ENCODE measurements at regions not wholly inside any gene's neighbourhood (a gene's known extent, or its start where the extent isn't known, plus 50 kb on each side); places are given as distances from the start of the nearest gene placed in this dataset.
"Not testable (repeated sequence)": the region's sequence is repeated elsewhere in the genome, so short reads cannot be mapped to it uniquely, and the experiment has no call there.

DNA sequence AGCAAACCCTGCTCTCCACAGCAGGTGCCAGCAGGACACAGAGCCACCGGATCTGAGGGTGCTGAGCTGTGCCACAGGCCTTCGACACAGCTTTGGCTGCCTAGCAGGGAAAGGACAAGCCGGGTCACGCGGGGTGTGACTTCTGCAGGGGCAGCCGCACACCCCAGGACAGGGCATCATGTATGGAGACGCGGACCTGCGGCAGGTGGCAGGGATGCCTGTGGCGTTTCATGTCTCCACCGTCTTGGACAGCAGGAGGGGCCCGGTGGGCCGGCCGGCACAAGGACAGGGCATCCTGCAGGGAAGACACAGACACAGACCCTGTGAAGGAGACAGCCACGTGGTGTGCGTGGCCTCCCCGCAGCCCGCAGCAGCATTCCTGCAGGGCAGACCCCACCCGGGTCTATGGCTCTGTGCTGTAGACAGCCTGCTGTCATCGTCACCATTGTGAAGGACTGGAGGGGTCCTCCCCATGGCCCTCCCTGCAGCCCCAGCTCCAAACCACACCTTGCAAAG lies 109.2 kb downstream of the PDGFA start:
- DNase-seq: no peak

DNA sequence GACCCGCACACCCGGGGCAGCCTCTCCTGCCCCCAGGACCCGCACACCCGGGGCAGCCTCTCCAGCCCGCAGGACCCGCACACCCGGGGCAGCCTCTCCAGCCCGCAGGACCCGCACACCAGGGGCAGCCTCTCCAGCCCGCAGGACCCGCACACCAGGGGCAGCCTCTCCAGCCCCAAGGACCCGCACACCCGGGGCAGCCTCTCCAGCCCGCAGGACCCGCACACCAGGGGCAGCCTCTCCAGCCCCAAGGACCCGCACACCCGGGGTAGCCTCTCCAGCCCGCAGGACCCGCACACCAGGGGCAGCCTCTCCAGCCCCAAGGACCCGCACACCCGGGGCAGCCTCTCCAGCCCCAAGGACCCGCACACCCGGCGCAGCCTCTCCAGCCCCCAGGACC lies 108.5 kb downstream of the PDGFA start:
- not testable (repeated sequence) for DNase-seq

DNA sequence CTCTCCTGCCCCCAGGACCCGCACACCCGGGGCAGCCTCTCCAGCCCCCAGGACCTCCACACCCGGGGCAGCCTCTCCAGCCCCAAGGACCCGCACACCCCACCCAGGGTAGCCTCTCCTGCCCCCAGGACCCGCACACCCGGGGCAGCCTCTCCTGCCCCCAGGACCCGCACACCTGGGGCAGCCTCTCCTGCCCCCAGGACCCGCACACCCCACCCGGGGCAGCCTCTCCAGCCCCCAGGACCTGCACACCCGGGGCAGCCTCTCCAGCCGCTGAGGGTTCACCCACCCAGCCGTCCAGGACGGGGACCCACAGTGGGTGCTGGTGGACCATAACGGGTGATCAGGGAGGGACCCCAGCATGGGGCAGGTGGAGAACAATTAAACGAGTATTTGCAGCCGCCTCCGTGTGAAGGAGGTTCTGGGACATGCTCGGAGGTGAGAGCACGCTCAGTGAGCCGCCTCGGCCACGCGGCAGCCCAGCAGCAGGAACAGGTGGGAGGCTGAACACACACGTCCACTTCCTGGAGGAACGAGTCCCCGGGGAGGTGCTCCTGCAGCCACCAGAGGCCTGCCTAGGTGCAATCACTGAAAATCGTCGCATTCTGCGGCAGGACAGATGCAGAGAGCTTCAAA lies 107.9 kb downstream of the PDGFA start:
- DNase-seq: no peak

DNA sequence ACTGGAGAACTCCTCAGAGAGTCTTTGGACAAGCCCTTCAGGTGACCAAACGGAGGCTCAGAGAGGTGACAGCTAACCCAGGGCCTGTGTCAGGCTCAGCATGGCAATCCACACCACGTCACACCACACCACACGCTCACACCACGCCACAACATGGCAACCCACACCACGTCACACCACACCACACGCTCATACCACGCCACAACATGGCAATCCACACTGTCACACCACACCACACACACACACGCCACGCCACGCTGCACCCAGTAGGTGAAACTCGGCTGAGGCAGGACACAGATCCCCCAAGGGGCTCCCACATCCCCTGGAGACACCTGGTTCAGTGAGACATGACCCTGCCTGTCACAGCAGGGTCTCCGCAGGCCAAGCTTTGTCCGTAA lies 107.3 kb downstream of the PDGFA start:
- DNase-seq: no peak

DNA sequence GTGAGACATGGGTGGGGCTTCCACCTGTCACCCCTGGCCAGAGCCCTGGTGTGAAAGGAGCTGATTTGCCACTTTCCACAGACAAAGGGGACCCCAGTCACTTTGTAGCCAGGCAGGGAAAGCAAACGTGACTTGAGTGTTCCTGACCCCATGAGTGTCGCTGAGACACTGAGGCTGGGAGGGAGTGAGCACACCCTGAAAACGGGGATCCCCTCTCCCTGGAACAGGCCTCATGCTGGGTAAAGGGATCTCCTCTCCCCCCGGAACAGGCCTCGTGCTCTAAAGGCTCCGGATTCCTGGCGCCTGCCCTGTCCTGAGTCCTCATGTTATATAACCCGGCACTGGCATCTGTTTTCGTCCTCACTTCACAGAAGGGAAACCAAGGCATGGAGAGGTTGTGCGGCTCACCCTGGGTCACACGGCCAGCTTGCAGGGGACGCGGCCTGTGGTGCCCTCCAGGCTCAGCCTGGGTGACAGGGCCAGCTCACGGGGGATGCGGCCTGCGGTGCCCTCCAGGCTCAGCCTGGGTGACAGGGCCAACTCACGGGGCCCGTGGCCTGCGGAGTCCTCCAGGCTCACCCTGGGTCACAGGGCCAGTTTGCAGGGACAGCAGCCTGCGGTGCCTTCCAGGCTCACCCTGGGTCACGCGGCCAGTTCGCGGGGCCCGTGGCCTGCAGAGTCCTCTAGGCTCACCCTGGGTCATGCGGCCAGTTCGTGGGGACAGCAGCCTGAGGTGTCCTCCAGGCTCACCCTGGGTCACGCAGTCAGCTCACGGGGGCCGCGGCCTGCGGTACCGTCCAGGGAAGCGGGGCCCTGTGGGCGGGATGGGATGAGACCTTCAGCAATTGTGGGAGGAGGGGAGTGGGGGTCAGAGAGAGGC lies 104.7 kb downstream of the PDGFA start:
- no peak for DNase-seq

DNA sequence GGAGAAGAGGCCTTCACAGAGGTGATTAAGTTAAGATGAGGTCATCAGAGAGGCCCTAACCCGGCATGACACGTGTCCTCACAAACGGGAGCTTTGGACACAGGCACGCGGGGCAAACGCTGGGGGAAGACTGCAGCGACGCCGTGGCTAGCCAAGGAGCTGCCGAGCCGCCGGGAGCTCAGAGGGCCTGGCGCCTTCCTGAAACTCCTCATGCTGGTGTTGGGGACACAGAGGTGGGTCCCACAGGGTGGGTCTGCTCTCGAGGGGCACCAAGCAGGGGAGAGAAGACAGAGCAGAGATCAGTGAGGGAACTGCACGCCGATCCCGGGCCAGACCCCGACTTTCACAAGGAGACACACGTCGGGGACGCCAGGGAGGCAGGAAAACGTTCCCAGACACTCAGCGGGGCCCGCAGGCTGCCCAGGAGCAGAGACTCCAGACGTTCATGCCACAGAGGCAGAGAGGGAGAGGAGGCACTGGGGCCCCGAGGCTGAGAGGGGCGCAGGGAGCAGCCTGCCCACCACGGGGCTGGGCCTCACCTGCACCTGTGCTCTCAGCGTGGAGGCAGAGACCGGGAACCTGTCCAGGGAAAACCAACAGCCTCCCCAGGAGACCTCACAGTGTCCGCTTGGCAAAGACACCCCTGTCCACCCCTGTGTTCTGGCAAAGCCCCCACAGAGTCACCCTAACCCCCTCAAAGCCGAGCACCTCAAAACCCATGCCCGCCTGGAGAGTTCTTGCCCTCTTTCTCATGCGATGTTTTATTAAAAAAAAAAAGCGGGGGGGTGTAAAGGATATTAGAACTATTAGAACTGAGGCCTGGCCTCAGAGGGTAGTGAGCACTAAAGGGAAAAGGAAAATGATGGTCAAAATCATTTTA lies 103.8 kb downstream of the PDGFA start:
- DNase-seq: no peak

DNA sequence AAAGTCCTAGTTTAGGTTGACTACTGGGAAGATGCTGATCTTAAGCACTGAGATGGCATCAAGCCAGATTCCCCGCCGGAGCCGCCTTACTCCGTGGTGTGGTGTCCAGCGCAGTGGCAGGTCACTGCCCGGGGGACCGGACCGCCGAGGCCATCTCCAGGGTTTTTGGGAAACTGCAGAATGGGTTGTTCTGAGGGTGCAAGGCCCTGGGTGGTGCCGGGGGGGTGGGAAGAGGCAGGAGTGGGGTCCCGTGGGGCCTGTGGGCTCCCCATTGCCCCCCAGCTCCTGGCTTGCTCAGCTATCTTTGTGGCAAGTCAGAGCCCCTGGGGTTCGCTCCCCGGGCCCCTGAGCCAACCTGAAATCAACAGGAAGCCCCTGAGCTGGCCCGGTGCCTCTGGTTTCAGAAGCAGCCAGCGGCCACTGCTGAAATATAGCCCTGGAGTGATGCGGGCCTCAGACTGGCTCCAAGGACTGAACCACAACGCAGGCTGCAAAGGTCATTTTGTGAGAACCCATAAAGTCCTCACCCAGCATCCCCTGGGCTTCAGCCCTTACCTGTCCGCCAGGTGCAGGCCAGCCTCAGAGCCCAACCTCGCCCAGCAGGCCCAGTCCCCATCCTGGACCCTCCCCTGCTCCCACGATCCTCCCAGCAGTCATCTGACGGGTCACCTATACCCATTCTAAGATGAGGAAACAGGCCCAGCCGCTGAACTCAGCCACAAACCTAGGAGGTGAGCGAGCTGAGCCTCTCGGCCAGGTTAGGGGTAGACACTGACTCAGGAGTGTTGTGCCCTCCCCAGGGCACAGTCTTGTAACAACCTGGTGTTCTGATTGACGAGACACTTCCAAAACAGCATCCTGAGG lies 102.7 kb downstream of the PDGFA start:
- no peak for DNase-seq

DNA sequence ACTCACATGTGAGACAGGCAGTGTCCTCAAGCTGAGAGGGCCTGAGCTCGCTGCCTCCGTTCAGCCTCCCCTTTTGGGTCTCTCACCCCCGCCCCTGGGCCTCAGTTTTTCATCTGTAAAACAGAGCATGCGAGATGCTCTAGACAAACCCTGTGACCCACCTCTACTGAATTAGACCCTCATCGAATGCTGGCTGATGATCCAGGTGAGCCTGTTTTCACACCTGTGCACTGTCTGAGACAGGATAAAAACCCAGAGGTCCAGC lies 102.1 kb downstream of the PDGFA start:
- DNase-seq: no peak

DNA sequence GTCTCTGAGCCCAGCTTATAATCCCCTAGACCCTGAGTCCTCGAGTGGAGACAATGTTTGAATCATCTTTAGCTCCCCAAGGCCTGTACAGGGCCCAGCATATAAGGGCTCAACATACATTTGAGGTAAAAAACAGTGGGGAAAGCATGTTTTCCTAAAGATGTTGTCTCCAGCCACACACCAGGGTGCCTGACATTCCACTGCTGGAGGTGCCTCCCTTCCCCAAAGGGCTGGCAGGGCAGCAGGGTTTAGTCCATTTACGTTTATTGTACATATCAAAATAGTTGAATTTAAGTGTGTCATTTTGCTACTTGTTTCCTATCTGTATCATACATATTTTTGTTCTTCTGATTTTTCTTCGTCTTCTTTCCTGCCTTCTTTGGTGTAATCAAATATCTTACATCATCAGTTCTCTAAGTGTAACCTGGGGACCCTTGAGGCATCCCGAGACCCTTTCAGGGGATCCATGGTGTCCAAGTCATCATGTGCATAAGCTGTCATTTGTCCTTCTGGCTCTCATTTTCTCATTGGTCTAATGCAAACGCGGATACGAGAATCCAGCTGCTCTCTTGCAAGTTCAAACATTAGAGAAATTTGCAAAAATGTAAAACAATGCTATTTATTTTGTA lies 101.6 kb downstream of the PDGFA start:
- DNase-seq: no peak

DNA sequence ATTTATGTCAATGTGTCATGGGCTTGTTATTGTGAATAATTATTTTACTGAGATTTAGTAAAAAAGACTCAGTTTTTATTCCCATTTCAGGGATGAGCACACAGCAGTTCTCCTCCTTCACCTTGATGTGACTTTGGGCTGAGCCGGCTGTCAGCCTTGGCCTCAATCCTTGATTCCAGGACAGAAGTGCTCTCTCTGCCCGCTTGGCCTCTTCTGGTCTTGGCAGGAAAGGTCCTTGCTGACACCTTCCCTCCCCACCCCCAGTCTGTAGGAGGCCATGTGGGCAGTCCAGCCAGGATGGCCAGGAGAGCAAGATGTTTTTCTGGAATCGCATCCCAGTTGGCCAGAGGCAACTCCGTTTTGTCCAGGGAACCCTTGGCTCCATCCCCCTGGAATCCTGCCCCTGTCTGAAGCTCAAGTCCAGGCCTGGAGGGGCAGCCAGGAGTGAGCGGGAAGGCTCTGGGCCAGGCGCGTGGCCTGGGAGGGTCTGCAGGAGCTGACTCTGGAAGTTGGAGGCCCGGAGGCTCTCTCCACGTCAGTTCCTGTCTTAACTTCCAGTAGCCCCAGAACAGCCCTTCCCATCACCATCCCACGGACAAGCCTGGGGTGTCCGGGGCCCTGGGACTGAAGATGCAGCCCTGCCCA lies 100.9 kb downstream of the PDGFA start:
- DNase-seq: no peak

DNA sequence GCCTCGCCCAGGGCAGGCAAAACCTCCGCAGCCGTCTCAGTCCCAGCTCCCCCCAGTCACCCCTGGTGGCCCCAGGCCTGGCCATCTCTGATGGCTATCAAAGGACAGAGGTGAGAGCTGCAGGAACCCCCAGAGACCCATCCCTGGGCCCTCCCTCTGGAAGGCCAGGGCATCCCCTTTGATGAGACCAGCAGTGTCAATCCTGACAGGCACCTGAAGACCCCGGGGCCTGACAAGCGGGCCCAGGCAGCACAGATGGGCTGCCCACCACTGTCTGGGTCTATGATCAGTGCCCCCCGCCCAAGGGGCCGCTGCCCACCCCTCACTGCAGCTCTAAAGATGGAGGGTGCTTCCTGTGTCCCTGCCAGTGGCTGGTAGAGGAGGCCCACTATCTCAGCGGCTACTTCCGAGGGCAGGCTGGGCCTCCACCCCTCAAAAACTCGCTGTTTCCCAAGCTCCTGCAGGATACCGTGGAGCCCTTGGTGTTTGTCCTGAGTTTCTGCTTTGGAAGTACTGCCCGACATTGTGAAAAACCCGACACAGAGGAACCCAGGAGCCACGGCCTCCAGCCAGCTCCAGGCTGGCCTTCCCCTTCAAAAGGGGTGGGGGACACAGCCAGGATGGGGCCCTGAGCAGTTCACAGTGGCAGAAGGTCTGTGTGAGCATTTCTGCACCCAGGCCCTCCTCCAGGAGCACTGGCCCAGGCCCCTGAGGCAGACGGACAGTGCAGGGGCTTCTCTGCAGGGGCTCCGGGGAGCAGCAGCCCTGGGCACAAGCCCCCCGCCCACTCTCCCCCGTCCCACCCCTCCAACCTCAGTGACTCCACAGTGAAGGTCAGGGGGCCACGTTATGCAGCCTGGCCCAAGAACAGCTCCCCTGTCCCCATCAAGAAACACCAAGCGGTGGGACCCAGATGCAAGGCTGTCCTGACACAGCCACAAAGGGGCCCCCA lies 99.2 kb downstream of the PDGFA start:
- no peak for DNase-seq

DNA sequence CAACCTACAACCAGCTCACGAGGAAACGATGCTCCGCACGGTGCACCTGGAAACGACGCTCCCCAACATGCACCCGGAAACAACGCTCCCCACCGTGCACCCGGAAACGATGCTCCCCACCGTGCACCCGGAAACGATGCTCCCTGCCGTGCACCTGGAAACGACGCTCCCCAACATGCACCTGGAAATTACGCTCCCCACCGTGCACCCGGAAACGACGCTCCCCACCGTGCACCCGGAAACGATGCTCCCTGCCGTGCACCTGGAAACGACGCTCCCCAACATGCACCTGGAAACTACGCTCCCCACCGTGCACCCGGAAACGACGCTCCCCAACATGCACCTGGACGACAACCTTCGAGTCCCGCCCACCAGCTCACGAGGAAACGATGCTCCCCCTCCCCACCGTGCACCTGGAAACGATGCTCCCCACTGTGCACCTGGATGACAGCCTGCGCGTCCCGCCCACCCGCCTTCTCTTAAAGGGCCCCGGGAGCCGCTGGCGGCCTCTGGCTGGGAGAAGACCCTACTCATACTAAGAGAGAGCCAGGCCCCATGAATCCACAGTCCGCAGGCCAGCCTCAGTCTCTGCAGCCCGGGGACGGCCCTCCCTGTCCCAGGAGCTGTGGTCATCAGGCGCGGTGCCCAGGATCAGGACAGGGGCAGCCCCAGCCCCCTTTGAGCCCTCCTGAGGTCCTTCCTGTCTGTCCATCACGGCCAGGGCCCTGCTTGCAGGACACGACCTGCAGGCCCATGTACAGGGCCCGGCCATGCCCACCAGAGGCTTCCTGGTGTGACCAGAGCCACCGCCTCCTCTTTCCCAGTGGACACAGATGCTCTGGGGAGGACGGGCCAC lies 98.3 kb downstream of the PDGFA start:
- no peak for DNase-seq

DNA sequence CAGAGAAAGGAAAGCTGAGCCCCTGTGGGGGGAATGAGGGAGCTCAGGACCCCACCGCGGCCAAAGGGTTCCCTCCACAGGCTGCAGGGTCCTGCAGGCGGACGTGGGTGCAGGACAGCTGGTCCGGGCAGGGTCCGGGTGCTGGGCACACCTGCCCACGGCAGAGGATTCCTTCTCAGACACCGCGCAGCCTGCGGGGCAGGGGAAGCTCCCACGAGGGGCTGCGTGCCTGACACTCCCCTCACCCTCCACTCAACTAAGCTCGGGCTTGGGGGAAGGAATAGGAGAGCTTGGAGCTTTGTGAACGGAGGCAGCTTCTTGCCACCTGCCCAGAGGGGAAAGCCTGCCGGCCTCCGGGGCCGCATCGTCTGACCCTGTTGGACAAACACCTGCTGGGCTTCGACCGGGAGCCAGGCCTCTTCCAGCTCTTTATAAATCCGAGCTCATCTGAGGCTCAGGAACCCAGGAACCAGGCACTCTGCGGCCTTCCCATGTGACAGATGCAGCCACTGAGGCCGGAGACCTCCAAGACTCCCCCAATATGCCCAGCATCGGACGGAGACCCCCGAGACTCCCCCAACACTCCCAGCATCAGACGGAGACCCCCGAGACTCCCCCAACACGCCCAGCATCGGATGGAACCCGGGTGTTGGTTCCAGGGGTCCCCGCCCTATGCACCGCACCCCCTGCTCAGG lies 97.3 kb downstream of the PDGFA start:
- DNase-seq: no peak

DNA sequence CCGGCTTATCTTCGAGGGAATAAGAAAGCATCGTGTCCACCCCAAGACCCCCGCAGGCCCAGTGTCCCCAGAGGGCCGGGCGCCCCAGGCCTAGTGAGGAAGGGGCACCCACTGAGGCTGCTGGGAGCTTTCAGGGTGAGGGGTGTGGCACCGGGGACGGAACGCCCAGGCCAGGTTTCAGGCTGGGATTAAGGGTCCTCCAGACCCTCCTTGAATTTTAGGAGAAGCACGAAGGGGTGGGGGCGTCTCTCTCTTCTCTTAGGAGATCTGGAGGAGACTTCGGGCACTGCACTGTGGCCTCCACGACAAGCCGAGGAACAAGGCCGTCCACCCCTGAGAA lies 96.8 kb downstream of the PDGFA start:
- no peak for DNase-seq

DNA sequence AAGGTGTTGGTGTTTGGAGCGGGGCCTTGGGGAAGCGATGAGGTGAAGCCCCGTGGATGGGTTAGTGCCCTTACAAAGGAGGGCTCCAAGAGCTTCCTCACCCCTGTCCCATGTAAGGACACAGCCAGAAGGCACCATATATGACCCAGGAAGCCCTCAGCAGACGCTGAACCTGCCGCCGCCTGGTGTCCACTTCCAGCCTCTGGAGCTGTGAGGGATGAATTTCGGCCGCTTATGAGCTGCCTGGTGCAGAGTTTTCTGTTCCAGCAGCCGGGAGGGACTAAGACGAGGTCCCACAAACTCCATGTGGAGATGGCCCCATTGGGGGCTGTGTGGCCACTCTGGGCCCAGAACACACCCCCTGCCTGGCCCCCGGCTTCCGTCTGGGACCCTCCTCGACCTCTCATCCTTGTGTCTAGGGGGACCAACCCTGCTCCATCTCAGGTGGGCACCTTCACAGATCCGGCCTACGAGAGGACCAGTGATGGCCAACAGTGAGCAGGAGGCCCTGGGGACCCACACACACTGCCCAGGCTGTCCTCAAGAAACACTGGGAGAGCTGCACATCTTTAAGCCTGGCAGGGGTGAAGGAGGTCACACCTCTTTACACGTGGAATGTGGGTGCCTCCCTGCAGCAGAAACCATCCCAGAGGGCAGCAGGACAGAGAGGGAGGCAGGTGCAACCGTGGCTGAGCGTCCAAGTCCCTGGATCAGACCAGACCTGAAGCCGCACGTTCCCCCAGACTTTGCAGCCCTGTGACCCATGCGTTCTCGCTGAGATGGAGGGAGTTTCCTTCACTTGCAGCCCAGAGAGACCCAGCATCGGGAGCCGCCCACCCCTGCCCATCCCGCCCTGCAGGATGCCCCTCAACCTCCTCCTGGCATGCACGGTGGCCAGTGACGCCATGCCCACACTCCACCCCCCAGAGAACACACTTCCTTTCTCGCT lies 96.1 kb downstream of the PDGFA start:
- DNase-seq: no peak

DNA sequence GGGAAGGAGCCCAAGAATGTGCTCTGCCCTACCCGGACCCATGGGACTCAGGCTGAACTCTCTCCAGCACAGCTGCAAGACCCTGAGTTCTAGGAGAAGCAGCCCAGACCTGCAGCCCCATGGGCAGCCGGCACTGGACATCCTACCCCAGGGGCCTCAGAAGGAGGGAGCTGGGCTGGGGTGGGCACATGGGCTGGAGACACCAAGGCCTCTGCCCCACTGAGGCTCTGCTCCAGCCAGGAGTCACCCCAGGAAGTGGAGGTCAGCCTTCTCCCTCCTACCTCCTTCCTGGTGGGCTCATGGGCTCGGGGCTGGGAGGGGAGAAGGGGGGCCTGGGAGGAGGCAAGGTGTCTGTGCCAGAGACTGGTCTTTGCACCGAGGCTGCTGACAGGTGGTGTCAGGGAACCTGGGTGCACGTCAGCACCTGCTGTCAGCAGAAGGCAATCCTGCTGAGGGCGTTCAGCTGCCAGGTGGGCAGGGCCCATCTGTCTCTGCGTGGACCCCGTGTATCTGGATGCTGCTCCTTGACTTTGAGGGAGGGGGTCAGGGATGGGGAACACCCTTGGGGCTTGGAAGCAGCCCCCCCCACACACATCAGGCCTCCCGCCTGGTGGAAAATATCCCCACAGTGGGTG lies 95.2 kb downstream of the PDGFA start:
- no peak for DNase-seq
